ENCODE measurements at regions not wholly inside any gene's neighbourhood (a gene's known extent, or its start where the extent isn't known, plus 50 kb on each side); places are given as distances from the start of the nearest gene placed in this dataset.
"Not testable (repeated sequence)": the region's sequence is repeated elsewhere in the genome, so short reads cannot be mapped to it uniquely, and the experiment has no call there.

GRCh38 chr12:7591531-7591930 lies 74.2 kb downstream of the APOBEC1 start:
- FAIRE-seq, result no peak

GRCh38 chr12:7590085-7590484 lies 75.6 kb downstream of the APOBEC1 start:
- FAIRE-seq, result not testable (repeated sequence)

GRCh38 chr12:7588742-7589329 lies 76.9 kb downstream of the APOBEC1 start:
- peak; percentile 53 for FAIRE-seq

GRCh38 chr12:7584137-7584536 lies 80.6 kb upstream of the CD163 start:
- not testable (repeated sequence) for FAIRE-seq

- no peak for FAIRE-seq
These were observed 79.9 kb upstream of the CD163 start for GRCh38 chr12:7583471-7583870.

GRCh38 chr12:7582796-7583195 lies 79.2 kb upstream of the CD163 start:
- no peak for FAIRE-seq

GRCh38 chr12:7581625-7582024 lies 78.0 kb upstream of the CD163 start:
- no peak for FAIRE-seq

- no peak for FAIRE-seq
These were observed 77.5 kb upstream of the CD163 start for GRCh38 chr12:7581046-7581445.

GRCh38 chr12:7571257-7571656 lies 67.7 kb upstream of the CD163 start:
- no peak for FAIRE-seq

GRCh38 chr12:7557227-7557626 lies 53.6 kb upstream of the CD163 start:
- no peak for FAIRE-seq

- no peak for FAIRE-seq
These were observed 52.2 kb upstream of the CD163 start for GRCh38 chr12:7555752-7556151.

GRCh38 chr12:7554831-7555230 lies 51.3 kb upstream of the CD163 start:
- not testable (repeated sequence) for FAIRE-seq
